Stimulated activated CD4-positive, alpha-beta T cell treated with anti-CD3 and anti-CD28 coated beads, TNF-alpha, amount 100 ng/mL, for 24 hours (primary cell): ENCODE measurements at regions not wholly inside any gene's neighbourhood (a gene's known extent, or its start where the extent isn't known, plus 50 kb on each side); places are given as distances from the start of the nearest gene placed in this dataset.

ENCODE experiments used
- DNase-seq, 3 experiments: peaks; one replicate each; pipeline ENCODE4 v3.0.0-alpha.2; 2020; ENCODE audit warnings: low read depth in 3 of 3

DNA sequence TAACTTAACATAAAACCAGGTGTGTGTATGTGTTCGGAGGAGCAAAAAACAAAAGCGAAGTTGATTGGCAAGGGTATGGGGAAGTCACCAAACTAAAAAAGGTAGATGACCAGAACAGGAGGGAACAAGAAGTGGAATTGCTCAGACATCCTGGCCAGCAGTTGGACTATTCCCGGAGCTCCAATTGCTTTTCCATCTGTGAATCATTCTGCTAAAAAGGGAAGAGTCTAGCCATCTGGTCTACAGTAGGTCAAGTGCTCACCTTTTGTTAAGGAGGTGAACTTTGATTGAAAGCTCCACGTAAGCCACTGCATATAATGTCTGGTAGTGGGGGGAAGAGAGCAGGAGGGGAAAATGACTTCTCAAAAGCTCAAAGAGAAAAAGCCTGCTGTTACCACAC, 50.0 kb upstream of the BET1 start:
- no peak for DNase-seq

DNA sequence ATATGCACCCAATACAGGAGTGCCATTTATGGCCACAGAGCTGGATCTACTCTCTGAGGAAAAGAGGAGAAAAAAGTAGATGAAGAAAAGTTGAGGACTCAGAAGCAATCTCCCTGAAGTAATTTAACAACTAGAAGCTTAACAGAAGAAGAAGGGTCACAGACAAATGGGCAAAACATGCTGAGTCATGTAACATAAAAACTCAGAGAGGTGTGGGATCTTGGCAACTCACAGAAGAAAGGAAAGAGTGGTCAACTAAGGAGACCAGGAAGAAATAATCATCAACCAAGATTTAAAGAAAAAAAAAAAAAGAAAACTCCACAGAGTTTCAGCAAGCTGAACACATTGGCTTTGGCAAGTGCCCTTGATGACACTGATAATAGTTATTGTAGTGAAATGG, 51.8 kb upstream of the BET1 start:
- DNase-seq: no peak

DNA sequence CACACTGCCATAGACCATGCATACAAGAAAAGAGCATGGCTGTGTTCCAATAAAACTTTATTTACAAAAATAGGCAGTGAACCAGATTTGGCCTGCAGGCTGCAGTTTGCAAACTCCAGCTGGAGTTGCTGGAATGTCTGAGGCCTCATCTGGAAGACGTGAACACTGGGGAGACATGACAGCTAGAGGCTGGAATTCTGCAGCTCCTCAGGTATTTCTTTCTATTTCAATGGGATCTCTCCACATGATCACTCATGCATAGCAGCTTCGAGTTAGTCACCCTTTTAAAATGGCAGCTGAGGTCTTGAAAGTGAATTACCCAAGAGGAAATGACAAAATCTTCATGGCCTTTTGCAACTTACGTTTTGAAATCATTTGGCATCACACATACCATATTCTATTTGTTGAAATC, 52.6 kb upstream of the BET1 start:
- DNase-seq: no peak

DNA sequence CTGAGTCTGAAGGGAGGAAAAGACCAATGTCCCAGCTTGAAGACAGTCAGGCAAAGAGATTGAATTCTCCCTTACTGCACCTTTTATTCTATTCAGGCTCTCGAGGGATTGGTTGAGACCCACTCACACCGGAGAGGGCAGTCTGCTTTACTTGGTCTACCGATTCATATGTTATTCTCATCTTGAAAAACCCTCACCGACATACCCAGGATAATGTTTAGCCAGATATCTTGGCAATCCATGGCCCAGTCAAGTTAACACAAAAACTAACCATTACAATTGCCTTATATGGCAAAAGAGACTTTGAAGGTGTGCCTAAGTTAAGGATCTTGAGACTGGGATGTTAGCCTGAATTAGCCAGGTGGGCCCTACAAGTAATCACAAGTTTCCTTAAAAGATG, 53.8 kb upstream of the BET1 start:
- DNase-seq: no peak

DNA sequence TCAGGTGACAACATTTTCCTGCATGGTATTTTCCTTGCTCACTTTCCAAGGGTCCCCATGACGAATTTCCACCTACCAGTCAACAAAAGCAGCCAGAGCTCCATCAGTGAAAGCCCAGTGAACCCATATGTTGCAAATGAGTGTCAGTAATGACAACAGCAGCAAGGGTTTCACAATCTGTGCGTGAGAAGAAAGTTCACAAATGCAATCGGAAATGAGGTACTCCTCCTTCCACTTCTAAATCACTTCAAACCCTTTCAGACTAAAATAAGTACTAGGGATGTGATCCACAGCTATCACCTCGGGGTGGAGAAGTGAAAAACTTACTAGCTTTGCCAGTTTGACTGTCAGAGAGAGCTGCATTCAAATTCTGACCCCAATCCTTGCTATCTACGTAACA, 55.6 kb upstream of the BET1 start:
- no peak for DNase-seq

DNA sequence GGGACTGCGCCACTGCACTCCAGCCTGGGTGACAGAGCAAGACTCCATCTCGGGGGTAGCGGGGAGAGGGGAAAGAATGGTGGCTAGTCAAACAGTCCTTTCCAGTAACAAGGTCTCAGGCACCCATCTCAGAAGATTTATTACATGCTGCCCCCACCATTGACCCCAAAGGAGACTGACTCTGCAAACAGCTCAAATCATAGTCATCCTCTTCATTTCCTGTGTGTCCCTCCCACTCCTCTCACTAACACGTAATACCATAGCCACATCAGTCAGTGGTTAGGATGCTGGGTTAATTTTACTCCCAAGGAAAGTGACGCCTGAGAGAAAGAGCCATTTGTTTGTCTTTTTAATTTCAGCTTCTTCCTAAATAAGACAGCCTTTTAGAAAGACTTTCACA, 56.6 kb upstream of the BET1 start:
- no peak for DNase-seq

DNA sequence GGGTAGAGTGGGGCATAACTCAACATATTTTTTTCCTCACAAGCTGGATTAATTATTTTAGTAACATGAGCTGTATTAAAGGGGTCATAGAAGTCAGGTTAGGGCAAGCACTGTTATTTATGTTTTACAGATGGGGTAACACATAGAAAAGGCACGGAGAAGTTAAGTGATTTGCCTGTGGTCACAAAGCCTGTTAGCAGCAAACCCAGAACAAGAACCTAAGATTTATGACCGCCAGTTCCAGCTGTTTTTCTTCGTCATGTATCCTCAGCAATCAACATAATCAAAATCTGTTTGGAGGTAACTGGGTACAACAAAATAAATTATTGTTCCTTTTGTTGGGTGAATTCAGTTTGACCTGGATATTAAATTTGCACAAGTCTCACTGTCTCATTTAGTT, 57.2 kb upstream of the BET1 start:
- no peak for DNase-seq

DNA sequence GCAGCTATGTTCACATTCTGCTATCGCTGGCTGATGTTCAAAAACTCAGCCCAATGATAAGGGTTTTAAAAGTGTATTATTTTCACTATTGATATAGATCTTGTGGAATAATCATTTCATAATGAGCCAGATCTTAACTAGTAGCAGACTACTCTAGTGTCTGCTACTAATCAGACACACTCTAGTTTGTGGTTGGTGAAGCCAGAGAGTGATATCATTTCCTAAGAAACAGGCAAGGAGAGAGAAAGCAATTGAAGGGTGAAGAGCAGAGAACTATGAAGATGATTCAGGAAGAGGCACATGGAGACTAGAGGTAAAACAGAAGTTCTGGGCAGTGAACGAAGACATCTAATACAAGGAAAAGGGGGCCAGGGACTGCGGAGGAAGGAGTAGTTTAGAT, 58.2 kb upstream of the BET1 start:
- no peak for DNase-seq

DNA sequence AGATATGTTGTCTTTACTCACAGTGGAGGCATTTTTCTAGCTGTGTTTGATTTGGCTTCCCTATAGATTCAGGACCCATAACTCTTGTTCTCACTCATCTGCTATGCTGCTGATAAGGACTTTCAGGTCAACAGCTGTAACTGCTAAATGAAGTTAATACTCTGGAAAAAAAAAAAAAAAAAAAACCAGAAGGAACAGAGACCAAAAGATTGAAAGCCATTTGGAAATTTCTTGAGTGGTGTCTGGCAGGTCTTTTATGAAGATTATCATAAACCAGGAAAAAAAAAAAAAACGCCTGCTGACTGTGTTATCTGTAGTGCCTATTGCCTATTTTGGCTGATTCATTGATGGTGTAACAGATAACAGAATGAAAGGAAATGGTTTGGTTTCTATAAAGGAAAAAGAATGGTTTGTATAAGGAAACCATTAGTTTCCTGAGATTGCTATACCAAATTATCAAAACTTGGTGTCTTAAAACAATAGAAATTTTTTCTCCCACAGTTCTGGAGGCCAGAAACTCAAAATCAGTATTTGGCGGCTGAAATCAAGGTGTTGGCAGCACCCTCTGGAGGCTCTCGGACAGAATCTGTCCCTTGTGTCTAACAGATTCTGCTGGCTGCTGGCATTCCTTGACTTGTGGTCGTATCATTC, 60.5 kb upstream of the BET1 start:
- no peak for DNase-seq

DNA sequence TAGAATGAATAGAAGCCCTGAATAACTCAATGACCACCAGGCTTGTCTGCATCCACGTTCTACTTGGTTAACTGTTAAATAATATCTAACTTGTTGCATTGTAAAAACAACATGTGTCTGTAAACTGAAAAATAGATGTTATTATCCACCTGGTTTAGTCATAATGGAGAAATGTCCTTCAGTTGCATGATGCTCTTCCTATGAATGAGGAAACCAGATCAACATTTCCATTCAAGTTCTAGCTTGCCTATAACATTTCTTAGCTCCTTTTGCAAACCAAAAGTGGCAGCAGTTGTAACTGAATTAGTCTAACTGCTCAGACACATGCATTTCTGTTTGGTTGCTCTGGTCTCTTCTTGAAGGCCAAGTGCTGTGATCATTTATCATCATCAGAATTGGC, 62.9 kb upstream of the BET1 start:
- no peak for DNase-seq

DNA sequence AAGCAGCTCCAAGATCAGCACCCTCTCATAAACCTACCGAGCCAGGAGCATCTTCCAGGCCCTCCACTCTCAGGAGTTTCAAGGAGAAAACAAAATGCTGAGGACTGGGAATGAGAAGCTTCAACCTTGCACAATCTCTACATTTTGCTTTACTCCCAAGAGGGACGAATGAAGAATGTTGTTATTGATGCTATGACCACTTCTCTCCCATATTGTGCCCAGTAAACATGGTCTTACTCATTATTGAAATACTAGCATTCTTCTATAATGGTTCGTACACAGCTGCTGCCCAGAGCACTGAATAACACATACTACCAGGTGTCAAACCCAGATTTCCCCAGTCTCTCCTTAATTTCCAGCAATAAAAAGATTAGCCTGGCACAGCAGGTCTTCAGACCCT, 63.4 kb upstream of the BET1 start:
- DNase-seq: no peak

DNA sequence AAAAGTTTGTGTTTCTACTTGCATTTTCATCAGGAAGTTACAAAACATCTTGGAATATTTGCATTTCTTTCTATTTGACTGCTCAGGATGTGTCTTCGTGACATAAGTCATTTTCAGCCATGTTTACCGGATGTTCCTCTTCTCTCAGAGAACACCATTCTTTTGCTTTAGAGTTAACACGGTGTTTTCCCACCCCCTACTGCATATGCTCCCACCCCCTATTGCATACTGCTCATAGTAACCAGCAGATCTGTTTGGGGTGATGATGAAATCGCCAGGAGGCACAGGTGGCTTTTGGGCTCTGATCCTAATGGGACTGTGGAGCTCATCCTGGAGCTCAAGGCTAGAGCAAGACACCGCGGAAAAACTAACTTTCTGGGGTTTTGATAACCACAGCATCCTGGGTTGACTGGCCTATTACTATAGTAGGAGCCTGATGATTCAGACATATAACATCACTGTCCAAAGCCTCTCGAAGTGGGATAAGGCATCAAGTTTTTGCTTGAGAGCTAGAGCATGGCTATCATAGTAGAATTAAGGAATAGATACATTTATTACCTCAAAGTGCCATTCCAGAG, 65.1 kb upstream of the BET1 start:
- DNase-seq: no peak

DNA sequence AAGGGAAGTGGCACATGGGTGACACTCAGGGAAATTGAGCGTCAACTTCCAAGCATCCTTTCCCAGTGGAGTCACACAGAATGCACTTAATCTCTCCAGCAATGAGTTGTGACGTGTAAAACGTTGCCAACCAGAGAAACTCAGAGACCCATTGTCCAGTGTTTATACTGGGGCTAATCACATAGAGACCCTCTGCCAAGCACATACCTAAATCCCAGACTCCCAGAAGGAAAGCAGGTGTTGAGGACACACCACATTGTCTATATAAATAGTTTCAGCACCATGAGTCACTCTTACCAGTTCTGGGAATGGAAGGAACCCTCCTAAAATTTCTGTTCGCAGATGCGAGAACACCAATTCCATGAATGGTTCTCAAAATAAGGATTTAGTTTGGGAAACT, 76.4 kb upstream of the BET1 start:
- DNase-seq: no peak

DNA sequence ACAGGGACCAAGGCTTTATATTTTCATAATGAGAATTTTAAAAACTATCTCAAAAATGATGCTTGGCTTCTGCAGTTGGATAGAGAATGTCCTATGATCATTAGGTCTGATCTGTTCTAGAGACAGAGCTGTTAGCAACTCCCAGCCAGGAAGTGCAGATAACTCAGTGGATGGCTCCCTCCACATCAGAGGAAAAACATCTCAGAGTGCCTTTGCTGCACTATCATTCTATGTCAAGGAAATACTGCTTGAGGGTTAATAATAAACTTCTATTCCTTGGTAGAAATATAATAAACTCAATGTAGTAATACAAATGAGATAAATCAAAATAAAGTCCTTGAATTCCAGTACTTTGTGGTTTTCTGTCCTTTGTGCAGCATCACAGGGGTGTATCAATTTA, 78.0 kb upstream of the BET1 start:
- DNase-seq: no peak

DNA sequence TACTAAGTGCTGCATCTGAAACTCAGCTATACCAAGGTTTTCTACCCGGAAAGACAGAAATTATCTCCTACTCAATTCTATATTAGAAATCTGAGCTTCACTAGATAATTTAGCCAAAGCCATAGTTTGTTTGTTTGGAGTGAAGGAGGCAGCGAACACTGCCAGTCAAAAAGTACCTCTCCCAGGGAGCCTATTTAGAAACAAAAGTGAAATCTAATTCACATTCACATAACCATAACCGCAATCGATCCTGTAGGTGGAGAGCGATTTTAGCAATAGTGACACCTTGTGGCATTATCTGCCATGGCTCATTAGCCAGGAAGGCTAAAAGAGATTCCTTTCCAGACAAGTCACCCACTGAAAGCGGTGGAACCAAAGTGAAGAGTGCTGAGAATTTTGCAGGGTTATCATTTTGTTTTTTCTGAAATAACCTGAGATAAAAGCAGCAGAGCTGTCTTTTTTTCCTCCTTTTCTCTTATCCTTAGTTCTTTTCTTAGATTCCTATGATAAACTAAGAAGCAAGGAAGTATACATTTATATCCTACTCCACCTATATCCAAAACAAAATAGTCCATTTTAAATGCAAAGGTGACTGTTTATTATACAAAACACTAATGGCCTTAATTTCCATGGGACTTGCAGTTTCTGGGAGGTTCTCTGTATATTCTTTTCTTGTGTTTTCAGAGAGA, 83.7 kb upstream of the BET1 start:
- peak; percentile 17 to 49 (median 27) for DNase-seq

DNA sequence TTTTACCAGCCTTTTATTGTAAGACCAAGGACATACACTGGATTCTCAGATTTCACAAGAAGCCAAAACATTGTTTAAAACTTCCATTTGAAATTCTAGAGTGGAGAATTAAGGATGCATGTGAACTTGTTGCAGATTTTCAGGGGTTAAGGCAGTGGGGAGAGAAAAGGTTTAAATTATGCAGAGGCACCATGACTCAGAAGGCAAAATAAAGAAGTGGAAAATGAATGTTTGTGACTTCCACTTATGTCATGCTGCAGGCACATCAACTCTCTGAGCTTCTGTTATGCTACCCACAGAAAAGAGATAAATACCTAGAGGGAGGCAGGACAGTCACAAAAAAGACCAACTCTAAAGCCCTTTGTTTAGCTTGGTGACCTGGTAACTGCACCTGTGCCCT, 84.4 kb upstream of the BET1 start:
- DNase-seq: no peak

DNA sequence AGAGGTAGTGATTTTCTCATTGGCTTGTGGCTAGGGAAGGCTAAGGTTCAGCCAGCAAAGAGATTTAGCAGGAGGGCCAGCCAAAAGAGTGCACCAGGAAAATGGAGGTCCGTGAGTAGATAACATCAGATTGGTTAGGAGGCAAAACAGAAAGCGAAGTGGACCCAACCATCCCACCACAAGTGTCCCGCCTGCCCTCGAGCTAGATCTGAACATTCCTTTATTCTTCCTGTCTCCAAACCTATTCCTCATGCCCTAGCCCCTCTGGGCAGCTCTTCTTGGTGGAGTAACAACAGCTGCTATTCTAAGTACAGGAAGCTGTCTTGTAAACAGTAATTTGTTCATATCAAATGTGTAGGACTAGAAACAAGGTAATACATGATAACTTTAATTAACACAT, 85.7 kb upstream of the BET1 start:
- no peak for DNase-seq

DNA sequence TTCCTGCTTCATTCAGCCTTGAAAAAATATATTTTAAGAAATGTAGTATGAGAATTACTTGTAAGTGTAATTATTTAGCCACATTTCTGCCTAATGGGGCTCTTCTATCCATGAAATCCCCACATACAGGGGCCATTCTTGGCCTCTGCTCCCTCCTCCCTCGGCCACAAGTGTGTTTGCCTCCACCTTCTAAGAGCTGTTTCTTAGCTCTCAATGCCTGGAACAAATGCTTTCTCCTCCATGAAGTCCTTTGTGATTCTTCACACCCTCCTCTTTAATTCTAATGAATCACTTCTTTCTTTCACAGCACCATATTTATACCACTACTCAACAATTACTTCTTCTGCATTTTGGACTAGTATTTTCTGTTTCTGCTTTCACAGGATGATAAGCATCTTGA, 88.8 kb upstream of the BET1 start:
- DNase-seq: no peak

DNA sequence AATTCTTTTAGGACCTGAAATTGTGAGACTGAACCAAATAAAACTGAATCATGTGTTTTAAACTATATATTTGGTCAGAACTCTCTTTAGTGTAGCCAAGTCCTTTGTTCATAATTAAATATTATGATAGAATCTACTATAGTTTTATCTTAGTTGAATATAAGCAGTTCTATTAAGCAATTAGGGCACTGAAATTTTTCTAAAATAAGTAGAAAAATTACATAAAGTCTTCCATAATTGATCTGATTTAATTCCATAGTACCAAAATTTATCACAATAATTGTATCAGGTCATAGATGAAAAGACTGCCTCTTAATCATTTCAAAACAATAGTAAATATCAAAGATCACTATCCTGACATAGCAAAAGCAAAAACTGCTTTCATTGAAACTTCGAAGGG, 90.1 kb upstream of the BET1 start:
- DNase-seq: no peak

DNA sequence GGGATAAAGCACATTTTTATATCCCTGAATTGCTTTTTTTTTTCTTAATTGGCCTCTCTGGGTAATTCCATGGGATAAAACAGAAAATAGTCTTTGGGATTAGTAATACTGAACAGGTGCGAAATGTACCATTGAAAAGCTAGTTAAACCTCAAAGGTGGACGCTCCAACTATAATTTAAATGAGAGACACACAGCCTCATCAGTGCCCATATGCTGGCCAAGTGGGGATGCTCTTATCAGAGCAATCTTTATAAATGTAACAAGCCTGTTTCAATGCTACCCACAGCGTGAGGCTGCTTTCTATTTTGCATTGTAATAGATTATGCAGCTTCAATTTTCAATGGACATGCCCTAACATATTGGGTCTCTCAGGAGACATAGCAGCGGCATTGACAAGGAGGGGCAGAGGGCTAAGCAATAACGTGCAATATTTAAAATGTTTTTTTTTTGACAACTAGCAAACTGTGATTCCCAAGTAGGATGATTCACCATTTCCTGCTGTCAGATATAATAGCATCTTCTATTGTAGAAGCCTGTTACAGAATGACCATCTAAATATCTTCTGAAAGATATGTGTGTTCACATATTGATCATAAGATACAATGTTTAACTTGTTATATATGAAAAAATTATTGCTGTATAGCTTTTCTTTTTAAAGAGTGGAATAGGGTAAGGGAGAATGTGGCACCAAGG, 91.3 kb upstream of the BET1 start:
- no peak for DNase-seq

DNA sequence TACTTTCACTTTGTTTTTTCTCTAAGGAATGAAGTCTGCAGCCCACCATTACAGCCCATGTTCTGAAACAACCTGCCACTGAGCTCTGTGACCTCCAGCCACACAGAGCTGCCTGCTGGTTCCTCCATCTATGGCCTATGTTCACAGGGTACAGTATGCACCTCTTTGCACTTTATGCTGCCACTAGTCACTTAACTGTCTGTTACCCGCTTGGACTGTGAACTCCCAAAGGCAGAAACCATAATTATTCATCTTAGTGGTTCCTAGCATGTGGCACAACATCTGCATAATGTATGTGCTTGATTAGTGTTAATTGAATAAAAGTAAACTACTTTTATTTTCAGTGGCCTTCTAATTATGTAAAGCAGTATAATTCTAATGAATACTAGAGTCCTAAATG, 95.5 kb upstream of the BET1 start:
- no peak for DNase-seq

DNA sequence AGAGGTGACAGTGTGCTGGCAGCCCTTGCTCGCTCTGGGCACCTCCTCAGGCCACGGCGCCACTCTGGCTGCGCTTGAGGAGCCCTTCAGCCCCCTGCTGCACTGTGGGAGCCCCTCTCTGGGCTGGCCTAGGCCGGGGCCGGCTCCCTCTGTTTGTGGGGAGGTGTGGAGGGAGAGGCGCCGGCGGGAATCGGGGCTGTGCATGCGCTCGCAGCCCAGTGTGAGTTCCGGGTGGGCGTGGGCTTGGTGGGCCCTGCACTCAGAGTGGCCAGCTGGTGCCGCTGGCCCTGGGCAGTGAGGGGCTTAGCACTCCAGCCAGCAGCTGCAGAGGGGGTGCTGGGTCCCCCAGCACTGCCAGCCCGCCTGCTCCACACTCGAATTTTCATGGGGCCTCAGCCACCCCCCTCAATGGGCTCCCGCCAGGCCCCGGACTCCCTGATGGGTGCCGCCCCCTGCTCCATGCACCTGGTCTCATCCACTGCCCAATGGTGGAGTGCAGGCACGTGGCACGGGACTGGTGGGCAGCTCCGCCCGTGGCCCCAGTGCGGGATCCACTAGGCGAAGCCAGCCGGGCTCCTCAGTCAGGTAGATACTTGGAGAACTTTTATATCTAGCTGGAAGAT, 96.7 kb upstream of the BET1 start:
- no peak for DNase-seq

DNA sequence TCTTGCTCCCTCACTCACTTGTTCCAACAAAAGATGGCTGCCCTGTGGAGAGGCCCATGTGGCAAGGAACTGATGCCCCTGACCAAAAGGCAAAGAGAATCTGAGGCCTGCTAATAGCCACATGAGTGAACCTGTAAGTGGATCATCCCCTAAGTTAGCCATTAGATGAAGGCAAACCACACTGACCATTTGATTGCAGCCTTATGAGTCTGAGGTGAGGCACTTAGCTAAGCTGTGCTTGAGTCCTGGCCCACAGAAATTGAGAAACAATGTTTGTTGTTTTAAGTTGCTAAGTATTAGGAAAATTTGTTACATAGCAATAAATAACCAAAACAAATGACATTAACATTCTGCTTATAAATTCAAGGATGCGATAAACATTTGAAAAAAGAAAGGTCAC, 100.1 kb upstream of the BET1 start:
- no peak for DNase-seq
